RWPE1 (cell line): ENCODE measurements at regions not wholly inside any gene's neighbourhood (a gene's known extent, or its start where the extent isn't known, plus 50 kb on each side); places are given as distances from the start of the nearest gene placed in this dataset.

Source experiments
- CTCF ChIA-PET: fragments of 350-600 bp; sonication (Branson Sonifier 250); formaldehyde crosslinking; extraction: SDS; loops from one replicate; lab custom pipeline; 2021; lab: Yijun Ruan, JAX
- POLR2A ChIA-PET: fragments of 400-600 bp; formaldehyde crosslinking; extraction: SDS; loops from one replicate; lab custom pipeline; 2020; ENCODE audit warnings: antibody characterized with exemption; ENCODE audit not compliant: low non-redundant PET; lab: Yijun Ruan, JAX
- DNase-seq: peaks from one replicate; pipeline ENCODE4 v3.0.0; 2012; ENCODE audit warnings: low spot score
- H3K27ac ChIP-seq: fragments of 450-650 bp; 2 replicates; pipeline ENCODE4 v1.5.1; 2017
- CTCF ChIP-seq: fragments of 450-650 bp; conservative IDR thresholded peaks from 2 replicates; pipeline ENCODE4 v1.5.1; 2017; ENCODE audit warnings: low read depth, mild to moderate bottlenecking

- peak; percentile 46 for DNase-seq
- ChIA-PET POLR2A (no interaction called here), CTCF (no interaction called here)
- H3K27ac ChIP-seq = peak overlapping the region; percentile 28; the same call in 1 of the 2 replicates
- no peak for TF ChIP-seq CTCF
Observed at GRCh38 chr5:167797933-167798332, 493.5 kb upstream of the WWC1 start.

- no peak for TF ChIP-seq CTCF
- no peak for DNase-seq
- POLR2A ChIA-PET = no interaction called here
- H3K27ac ChIP-seq = peak overlapping the region; percentile 28; the same call in 1 of the 2 replicates
- CTCF ChIA-PET = no interaction called here
Observed at GRCh38 chr5:167798448-167798847, 493.0 kb upstream of the WWC1 start.

- POLR2A ChIA-PET = no interaction called here
- CTCF ChIA-PET = no interaction called here
- H3K27ac ChIP-seq = no peak overlapping the region
- no peak for TF ChIP-seq CTCF
- DNase-seq = no peak
Observed at GRCh38 chr5:167800427-167800826, 491.0 kb upstream of the WWC1 start.

DNA sequence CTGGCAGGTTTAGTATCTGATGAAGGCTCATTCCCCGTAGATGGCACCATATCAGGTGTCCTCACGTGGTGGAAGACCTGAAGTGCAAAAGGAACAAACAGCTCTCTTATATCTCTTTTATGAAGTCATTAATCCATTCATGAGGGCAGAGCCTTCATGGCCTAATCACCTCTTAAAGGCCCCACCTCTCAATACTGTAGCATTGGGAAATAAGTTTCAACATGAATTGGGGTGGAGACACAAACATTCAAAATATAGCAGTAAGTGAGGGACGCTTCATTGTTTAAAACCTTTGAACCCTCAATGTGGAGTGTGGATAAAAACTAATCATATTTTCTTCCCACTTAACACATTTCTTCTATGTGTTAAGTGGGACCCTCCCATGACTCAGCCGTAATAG is 489.4 kb upstream of the WWC1 start:
- ChIA-PET POLR2A (no interaction called here), CTCF (no interaction called here)
- no peak for TF ChIP-seq CTCF
- H3K27ac ChIP-seq = no peak overlapping the region
- no peak for DNase-seq

GRCh38 chr5:167802755-167803431 is 488.6 kb upstream of the WWC1 start:
- CTCF ChIA-PET = no interaction called here
- no peak for TF ChIP-seq CTCF
- no peak overlapping the region for H3K27ac ChIP-seq
- POLR2A ChIA-PET = no interaction called here
- no peak for DNase-seq

DNA sequence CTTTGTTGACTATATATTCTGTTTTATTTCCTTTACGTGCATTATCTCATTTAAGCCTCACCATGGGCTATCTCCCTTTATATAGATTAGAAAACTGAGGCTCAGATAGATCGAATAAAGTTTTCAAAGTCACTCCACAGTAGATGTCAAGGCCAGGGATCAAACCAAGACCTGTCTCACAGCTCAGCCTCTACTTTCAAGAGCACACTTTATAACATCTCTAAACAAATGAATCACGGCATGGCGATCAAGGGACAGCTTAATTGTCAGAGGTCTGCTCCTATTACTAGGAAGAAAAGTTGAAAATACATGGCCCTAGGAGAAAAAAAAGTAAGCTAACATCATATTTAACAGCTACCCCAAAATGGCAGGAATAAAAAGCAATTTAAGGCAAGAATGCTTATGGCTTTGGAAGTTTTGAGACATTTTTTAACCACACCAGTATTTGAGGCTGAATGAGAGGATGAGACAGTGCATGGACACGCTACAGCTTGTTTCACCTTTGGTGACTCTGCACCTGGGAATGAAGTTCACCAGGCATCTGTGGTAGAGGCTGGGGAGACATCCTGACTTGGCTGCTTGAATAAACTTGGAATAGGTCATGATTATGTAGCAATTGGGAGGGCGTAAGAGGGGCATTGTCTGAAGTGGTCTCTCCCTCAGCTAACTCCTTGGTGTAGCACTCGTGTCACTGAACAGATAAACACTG is 486.8 kb upstream of the WWC1 start:
- peak overlapping the region; percentile 54; the same call in 1 of the 2 replicates for H3K27ac ChIP-seq
- peak; percentile 89 for DNase-seq
- no peak for TF ChIP-seq CTCF
- POLR2A ChIA-PET = no interaction called here
- CTCF ChIA-PET = interaction anchor here (0.6 to 0.7 kb wide), 2 partner anchors 71 to 147 kb away, joined by 3 read pairs; no protein-coding TSS in a partner anchor
